Bronchial epithelial cell (primary cell): ENCODE measurements at regions not wholly inside any gene's neighbourhood (a gene's known extent, or its start where the extent isn't known, plus 50 kb on each side); places are given as distances from the start of the nearest gene placed in this dataset.
"Not testable (repeated sequence)": the region's sequence is repeated elsewhere in the genome, so short reads cannot be mapped to it uniquely, and the experiment has no call there.

Experiments
- DNase-seq: peaks from one replicate; pipeline ENCODE4 v3.0.0-alpha.2; 2010; ENCODE audit warnings: low read depth
- FAIRE-seq: peaks from 2 replicates; lab custom pipeline; 2011; peaks lifted over from hg19 to GRCh38; lab: Jason Lieb, UNC
- H3K27me3 ChIP-seq: 2 replicates; pipeline ENCODE4 v1.5.1; 2011; ENCODE audit warnings: low read length; ENCODE audit not compliant: control insufficient read depth, insufficient read depth
- H3K36me3 ChIP-seq: 2 replicates; pipeline ENCODE4 v1.5.1; 2011; ENCODE audit warnings: low read length; ENCODE audit not compliant: control insufficient read depth, insufficient read depth
- H3K4me3 ChIP-seq: 2 replicates; pipeline ENCODE4 v1.5.1; 2011; ENCODE audit warnings: mild to moderate bottlenecking, low read depth, low read length, control low read depth
- CTCF ChIP-seq: IDR thresholded peaks from 2 replicates; pipeline ENCODE4 v1.5.1; 2011; ENCODE audit warnings: mild to moderate bottlenecking, moderate library complexity, low read length, control low read depth, inconsistent platforms; ENCODE audit not compliant: insufficient read depth, severe bottlenecking

DNA sequence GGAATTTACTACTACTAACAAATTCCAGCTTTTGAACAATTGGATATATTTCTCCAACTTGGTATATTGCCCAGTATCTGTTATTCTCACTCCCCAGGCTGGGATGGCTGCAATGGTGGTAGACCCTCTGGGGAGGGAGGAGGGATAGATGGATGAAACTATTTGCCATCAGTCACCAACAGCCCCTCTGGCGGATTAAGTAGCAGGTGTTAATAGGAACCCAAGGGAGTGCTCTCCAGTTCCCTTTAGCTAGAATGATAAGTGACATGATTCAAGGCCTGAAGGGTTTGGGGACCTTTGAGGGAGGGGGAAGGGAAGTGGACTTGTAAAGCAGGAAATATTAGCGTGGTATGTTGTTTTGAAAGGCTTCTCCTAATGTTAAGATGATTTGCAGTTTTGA is 824.0 kb upstream of the ARRDC3 start:
- DNase-seq (no peak), FAIRE-seq (no peak)
- Histone ChIP-seq H3K27me3 (no peaks in the 10 kb centered on the region), H3K36me3 (no peaks in the 10 kb centered on the region), H3K4me3 (no peak overlapping the region)
- no peak for TF ChIP-seq CTCF

DNA sequence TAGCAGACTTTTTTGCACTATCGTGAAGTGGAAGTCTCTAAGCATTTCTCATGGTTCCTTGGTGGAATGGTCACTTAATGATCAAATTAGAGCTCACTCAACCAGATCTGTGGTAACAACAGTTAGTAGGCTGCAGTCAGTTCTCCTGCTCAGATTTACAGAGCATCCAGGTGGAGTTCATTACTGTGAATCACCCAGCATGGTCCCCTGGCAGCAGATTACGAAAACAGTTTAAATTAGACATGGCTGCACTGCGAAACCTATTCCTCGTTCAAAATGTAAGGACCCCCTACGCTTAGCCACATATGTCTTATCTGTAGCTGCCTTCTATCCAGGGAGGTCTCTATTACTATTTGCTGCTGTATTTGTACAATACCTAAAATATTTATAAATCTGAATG is 823.6 kb upstream of the ARRDC3 start:
- FAIRE-seq (peak; percentile 43), DNase-seq (no peak)
- H3K4me3 ChIP-seq, result no peak overlapping the region
- no peak for TF ChIP-seq CTCF
- no peaks in the 10 kb centered on the region for H3K36me3 ChIP-seq
- H3K27me3 ChIP-seq, result no peaks in the 10 kb centered on the region

- H3K4me3 ChIP-seq, H3K36me3 ChIP-seq, H3K27me3 ChIP-seq, DNase-seq, FAIRE-seq: not testable (repeated sequence)
Measured at GRCh38 chr5:92199035-92199434, 815.9 kb upstream of the ARRDC3 start.

DNA sequence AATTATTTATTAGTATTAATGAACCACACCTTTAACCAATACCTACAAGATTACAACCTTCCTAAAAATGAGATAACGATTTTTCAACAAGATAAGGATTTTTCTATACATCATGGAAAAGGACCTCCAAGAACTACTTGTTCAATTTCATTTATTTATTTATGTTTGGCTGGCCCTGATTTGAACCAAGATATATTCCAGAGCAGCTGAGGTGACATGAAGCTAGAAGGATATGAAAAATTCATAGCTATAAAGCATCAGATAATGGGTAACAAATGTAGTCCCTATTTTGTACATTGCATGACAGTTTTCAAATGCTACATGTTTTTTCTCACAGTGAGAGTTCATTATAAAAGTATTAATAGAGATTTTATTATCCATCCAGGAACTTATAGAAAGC is 798.5 kb upstream of the ARRDC3 start:
- FAIRE-seq, result no peak
- no peaks in the 10 kb centered on the region for H3K36me3 ChIP-seq

DNA sequence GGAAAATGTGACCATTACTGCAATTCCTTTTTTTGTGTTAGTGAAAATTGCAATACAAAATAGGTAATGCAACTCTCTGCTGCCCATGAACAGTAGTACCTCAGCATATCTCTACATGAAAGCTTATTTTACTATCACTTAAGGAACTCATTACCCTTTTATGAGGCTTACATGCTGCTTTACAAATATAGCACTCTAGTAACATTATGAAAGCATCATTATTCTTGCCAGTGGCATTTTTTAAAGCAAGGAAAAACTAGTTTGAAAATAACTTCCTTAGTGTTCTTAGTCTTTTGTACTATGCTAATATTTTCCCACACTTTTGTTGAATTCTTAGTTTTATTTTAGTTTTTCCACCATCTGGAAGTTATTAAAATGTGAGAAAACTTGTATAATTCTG is 797.3 kb upstream of the ARRDC3 start:
- no peak for FAIRE-seq
- Histone ChIP-seq H3K36me3 (no peaks in the 10 kb centered on the region), H3K4me3 (no peak overlapping the region), H3K27me3 (no peaks in the 10 kb centered on the region)
- no peak for DNase-seq
- no peak for TF ChIP-seq CTCF

More for the DNA sequence above, 798.5 kb upstream of the ARRDC3 start:
- Histone ChIP-seq H3K27me3 (no peaks in the 10 kb centered on the region), H3K4me3 (no peak overlapping the region)
- no peak for TF ChIP-seq CTCF
- no peak for DNase-seq

- FAIRE-seq (no peak), DNase-seq (no peak)
- TF ChIP-seq CTCF, result no peak
- H3K4me3 ChIP-seq, result no peak overlapping the region
- no peaks in the 10 kb centered on the region for H3K27me3 ChIP-seq
- H3K36me3 ChIP-seq, result no peaks in the 10 kb centered on the region
Measured at GRCh38 chr5:92179651-92180050, 796.5 kb upstream of the ARRDC3 start.
